WERI-Rb-1 (cell line): ENCODE measurements at regions not wholly inside any gene's neighbourhood (a gene's known extent, or its start where the extent isn't known, plus 50 kb on each side); places are given as distances from the start of the nearest gene placed in this dataset.
"Not testable (repeated sequence)": the region's sequence is repeated elsewhere in the genome, so short reads cannot be mapped to it uniquely, and the experiment has no call there.

ENCODE experiments used
- DNase-seq: peaks from one replicate; pipeline ENCODE4 v3.0.0-alpha.2; 2020
- H3K27ac ChIP-seq: fragments of 250-450 bp; sonication (Bioruptor Pico); 2 replicates; pipeline ENCODE4 v1.5.1; 2020; ENCODE audit warnings: mild to moderate bottlenecking, moderate library complexity
- H3K27me3 ChIP-seq: fragments of 250-450 bp; sonication (Bioruptor Pico); 2 replicates; pipeline ENCODE4 v1.5.1; 2021; ENCODE audit warnings: mild to moderate bottlenecking, low read depth, moderate library complexity; ENCODE audit not compliant: insufficient read depth, severe bottlenecking
- H3K36me3 ChIP-seq: fragments of 250-450 bp; sonication (Bioruptor Pico); 2 replicates; pipeline ENCODE4 v1.5.1; 2020; ENCODE audit warnings: mild to moderate bottlenecking, moderate library complexity
- H3K4me3 ChIP-seq: 2 replicates; pipeline ENCODE4 v1.5.1; 2011; ENCODE audit warnings: low read depth, mild to moderate bottlenecking, control low read depth, low read length
- H3K9me3 ChIP-seq: fragments of 250-450 bp; sonication (Bioruptor Pico); 2 replicates; pipeline ENCODE4 v1.5.1; 2021; ENCODE audit warnings: mild to moderate bottlenecking, moderate library complexity; ENCODE audit not compliant: severe bottlenecking
- TF ChIP-seq, protein P1 (sequence below): IDR thresholded peaks from 2 replicates; pipeline ENCODE4 v1.5.1; 2011; ENCODE audit warnings: low read depth, mild to moderate bottlenecking, control low read depth, inconsistent platforms, low read length

DNA sequence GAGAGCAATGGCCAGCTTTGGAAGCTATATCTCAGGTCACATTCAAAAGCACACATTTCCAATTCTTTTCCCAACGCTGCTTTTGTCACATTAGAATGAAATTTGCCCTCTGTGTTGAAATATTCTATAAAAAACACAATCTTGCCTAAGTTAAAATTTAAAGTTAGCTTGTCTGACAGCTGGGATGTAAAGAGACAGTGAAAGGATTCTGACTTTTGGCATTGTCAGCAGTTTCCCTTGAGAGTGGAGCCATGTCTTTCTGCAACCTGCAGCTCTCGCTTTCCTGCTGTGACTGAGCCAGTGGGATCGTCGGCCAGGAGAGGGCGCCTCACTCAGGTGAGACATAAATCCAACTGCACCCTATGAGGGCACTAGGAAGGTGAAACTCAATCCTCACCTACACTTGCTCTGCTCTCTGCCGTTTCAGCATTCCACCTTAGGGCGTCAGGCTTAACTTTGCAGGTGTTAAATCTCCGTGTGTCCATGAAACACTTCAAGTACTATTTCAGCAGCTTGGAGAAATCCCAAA, 537.9 kb downstream of the TUBA3C start:
- not testable (repeated sequence) for H3K4me3 ChIP-seq, H3K27me3 ChIP-seq, H3K36me3 ChIP-seq, H3K27ac ChIP-seq, H3K9me3 ChIP-seq
- TF ChIP-seq, protein P1, sequence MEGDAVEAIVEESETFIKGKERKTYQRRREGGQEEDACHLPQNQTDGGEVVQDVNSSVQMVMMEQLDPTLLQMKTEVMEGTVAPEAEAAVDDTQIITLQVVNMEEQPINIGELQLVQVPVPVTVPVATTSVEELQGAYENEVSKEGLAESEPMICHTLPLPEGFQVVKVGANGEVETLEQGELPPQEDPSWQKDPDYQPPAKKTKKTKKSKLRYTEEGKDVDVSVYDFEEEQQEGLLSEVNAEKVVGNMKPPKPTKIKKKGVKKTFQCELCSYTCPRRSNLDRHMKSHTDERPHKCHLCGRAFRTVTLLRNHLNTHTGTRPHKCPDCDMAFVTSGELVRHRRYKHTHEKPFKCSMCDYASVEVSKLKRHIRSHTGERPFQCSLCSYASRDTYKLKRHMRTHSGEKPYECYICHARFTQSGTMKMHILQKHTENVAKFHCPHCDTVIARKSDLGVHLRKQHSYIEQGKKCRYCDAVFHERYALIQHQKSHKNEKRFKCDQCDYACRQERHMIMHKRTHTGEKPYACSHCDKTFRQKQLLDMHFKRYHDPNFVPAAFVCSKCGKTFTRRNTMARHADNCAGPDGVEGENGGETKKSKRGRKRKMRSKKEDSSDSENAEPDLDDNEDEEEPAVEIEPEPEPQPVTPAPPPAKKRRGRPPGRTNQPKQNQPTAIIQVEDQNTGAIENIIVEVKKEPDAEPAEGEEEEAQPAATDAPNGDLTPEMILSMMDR: peak; percentile 64
- peak; percentile 57 for DNase-seq

DNA sequence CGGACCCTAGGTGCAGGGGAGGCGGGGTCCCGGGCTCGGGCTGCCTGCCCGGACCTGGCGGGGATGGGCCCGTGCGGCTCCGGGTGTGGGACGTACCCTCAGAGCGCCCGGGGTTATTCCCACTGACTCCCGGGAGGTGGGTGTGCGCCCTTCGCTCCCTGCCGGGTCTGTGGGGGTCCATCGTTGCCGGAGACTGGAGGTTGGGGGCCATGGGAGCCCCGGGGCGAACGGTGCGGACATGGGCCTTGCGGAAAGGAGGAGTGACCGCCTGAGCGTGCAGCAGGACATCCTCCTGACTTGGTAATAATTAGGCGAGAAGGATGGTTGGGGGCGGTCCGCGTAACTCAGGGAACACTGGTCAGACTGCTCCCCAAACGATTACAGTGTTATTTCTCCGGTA, 552.7 kb downstream of the TUBA3C start:
- not testable (repeated sequence) for H3K27ac ChIP-seq, H3K36me3 ChIP-seq, H3K27me3 ChIP-seq, DNase-seq, H3K9me3 ChIP-seq, H3K4me3 ChIP-seq

DNA sequence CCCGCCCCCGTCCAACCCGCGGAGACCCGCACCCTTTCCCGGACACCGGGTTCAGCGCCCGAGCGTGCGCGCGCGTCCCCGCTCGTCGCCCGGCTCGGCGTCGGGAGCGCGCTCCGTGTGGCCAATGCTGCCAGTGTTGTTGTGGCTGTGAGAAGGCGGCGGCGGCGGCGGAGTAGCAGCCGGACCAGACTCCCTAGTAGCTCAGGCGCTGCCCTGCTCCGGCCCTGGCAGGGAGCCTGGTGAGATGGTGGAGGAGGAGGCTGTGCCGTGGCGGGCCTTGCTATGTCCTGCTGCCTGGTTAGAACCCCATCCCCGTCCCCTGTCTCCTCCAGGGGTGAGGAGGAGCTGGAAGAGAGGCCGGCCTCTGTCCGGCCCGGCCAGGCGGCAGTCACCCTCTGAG, 553.2 kb downstream of the TUBA3C start:
- Histone ChIP-seq H3K27ac (no peak overlapping the region), H3K36me3 (no peaks in the 10 kb centered on the region), H3K4me3 (no peak overlapping the region), H3K27me3 (peaks cover 7% of the 10 kb centered on the region), H3K9me3 (no peaks in the 10 kb centered on the region)
- TF ChIP-seq, protein P1: no peak
- no peak for DNase-seq

DNA sequence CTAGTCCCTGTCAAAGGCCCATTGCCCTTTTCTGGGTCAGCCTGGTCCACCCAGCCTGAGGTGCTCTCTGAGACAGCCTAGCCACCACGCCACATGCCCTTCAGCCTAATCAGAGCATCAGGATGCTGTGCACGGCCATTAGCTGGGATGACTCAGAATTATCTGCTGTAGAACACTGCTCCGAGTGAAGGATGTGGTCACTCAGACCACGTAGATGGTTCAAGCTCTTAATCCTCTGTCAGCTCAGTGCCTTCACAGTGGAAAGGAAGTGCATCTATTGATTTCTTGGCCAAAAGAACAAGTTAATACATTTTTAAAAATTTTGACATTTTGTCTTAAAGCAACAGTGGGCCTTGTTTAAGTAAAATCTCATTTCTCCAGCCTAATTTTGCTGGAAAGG, 557.6 kb downstream of the TUBA3C start:
- not testable (repeated sequence) for H3K4me3 ChIP-seq, H3K36me3 ChIP-seq, DNase-seq

DNA sequence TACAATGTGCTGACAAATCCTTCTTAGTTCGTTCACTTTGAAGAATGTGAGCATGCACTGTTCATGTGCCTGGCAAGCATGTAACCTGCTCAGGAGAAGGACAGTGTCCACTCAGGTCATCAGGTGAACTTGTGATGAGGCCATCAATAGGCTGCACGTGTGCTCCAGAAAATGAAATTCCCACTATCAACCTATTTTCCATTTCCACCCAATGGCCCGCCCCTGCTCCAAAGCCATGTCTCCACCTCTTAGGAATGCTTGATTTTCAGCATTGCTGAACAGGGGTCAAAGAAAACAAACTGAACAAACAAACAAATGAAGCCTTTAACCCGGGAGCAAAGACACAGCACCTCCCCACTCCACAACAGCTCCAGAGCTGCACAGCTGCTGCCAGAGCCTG, 563.2 kb downstream of the TUBA3C start:
- not testable (repeated sequence) for DNase-seq

More for the DNA sequence above, 557.6 kb downstream of the TUBA3C start:
- not testable (repeated sequence) for H3K9me3 ChIP-seq, H3K27me3 ChIP-seq, H3K27ac ChIP-seq

DNA sequence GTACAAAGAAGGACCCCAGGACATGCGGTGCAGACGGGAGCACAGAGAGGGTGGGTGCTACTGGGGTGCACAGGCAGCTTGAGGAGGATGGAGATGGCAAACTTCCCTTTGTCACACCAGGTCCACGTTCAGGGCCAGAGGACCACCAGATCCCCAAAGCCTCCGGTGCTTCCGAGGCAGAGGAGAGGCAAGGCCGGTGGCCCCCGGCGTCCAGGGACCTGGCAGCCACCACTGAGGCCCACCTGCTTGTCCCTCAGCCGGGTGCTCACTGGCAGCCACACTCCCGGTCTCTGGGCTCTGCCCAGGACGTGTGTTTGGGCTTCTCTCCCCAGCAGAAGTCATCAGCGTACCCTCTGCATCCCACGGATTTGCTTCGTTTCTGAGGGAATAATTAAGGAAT, 571.1 kb downstream of the TUBA3C start:
- not testable (repeated sequence) for H3K9me3 ChIP-seq, H3K27ac ChIP-seq, H3K36me3 ChIP-seq, H3K27me3 ChIP-seq, DNase-seq, H3K4me3 ChIP-seq

More for the DNA sequence above, 563.2 kb downstream of the TUBA3C start:
- H3K27me3 ChIP-seq, H3K36me3 ChIP-seq, H3K4me3 ChIP-seq, H3K9me3 ChIP-seq, H3K27ac ChIP-seq: not testable (repeated sequence)

DNA sequence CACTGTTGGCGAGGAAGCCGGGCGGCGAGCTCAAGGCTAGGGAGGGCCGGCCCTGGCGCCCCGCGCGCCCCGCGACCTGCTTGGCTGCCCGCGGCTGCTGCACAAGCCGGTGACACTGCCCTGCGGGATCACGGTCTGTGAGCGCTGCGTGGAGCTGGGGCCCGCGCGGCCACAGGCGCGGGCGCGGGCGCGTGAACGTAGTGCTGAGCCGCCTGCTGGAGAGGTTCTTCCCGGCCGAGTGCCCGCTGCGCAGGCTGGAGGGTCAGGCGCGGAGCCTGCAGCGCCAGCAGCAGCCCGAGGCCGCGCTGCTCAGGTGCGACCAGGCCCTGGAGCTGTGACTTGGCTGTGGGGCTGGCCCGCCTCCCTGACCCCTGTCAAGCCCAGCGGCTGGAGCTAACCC, 572.3 kb downstream of the TUBA3C start:
- not testable (repeated sequence) for H3K4me3 ChIP-seq, H3K9me3 ChIP-seq, H3K27me3 ChIP-seq, DNase-seq, H3K27ac ChIP-seq, H3K36me3 ChIP-seq

DNA sequence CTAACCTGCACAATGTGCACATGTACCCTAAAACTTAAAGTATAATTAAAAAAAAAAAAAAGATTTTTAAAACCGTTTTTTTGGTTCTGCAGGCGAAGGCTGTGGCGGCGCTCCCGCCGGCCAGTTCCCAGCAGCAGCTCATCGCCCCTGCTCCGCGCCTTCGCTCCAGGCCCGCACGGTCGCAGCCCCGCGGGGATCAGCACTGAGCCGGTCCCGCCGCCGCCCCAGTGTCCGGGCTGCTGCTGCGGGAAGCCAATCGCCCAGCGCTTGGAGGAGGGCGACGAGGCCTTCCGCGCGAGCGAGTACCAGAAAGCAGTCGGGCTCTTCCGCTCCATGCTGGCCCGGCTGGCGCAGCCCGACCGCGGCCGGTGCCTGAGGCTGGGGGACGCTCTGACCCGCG, 572.8 kb downstream of the TUBA3C start:
- not testable (repeated sequence) for H3K36me3 ChIP-seq, H3K27ac ChIP-seq

DNA sequence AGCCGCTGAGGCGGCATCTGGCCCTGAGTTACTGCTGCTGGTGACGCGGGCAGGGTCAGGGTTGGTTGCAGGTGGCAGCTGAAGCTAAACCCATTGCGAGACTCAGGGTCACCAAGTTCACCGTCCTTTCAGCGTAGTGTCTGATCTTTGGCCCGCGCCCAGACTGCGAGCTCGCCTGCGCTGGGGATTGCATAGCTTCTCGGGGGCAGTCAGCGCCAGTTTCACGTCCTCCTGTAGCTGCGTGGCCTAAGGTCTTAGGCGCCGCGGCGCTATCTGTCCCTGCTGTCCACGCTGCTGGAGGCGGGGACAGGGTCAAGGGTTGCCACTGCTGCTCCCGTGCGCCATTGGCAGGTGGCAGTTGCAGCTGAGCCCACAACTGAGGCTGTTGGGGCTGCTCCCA, 581.3 kb downstream of the TUBA3C start:
- H3K36me3 ChIP-seq, H3K4me3 ChIP-seq, H3K27ac ChIP-seq, DNase-seq, H3K9me3 ChIP-seq: not testable (repeated sequence)
- H3K27me3 ChIP-seq: peaks cover 17% of the 10 kb centered on the region

More for the DNA sequence above, 572.8 kb downstream of the TUBA3C start:
- DNase-seq, H3K27me3 ChIP-seq, H3K4me3 ChIP-seq, H3K9me3 ChIP-seq: not testable (repeated sequence)
